Mucosa of rectum (tissue), 2 donors: ENCODE measurements at regions not wholly inside any gene's neighbourhood (a gene's known extent, or its start where the extent isn't known, plus 50 kb on each side); places are given as distances from the start of the nearest gene placed in this dataset.
"Not testable (repeated sequence)": the region's sequence is repeated elsewhere in the genome, so short reads cannot be mapped to it uniquely, and the experiment has no call there.

ENCODE experiments used
- H3K27ac ChIP-seq, 2 donors: one replicate each; pipeline ENCODE4 v1.7.0; 2013; ENCODE audit warnings: inconsistent platforms in 2 of 2, low read depth in 2 of 2, low read length in 2 of 2
- H3K27me3 ChIP-seq, 2 donors: one replicate each; pipeline ENCODE4 v1.7.0; 2013; ENCODE audit warnings: low read length in 2 of 2; ENCODE audit not compliant: control insufficient read depth in 2 of 2, insufficient read depth in 2 of 2
- H3K36me3 ChIP-seq, 2 donors: one replicate each; pipeline ENCODE4 v1.7.0; 2013; ENCODE audit warnings: low read length in 2 of 2; ENCODE audit not compliant: control insufficient read depth in 2 of 2, insufficient read depth in 2 of 2
- H3K4me1 ChIP-seq, 2 donors: one replicate each; pipeline ENCODE4 v1.7.0; 2013; ENCODE audit warnings: low read length in 2 of 2, mild to moderate bottlenecking in 1 of 2; ENCODE audit not compliant: control insufficient read depth in 2 of 2, insufficient read depth in 2 of 2
- H3K4me3 ChIP-seq, 2 donors: one replicate each; pipeline ENCODE4 v1.7.0; 2013; ENCODE audit warnings: low read length in 2 of 2
- H3K9ac ChIP-seq, 2 donors: one replicate each; pipeline ENCODE4 v1.7.0; 2013; ENCODE audit warnings: low read length in 2 of 2, low read depth in 1 of 2, mild to moderate bottlenecking in 1 of 2
- H3K9me3 ChIP-seq, 2 donors: one replicate each; pipeline ENCODE4 v1.7.0; 2013; ENCODE audit warnings: low read length in 2 of 2; ENCODE audit not compliant: control insufficient read depth in 2 of 2
- donor health status: healthy.
- donor health status: Normal muscosa, but diverticular disease.

GRCh38 chr1:109857702-109858101 lies 52.9 kb upstream of the CSF1 start:
- not testable (repeated sequence) for H3K4me3 ChIP-seq, H3K36me3 ChIP-seq, H3K27me3 ChIP-seq, H3K27ac ChIP-seq, H3K9me3 ChIP-seq, H3K9ac ChIP-seq, H3K4me1 ChIP-seq

- not testable (repeated sequence) for H3K36me3 ChIP-seq, H3K9me3 ChIP-seq, H3K9ac ChIP-seq, H3K27ac ChIP-seq, H3K27me3 ChIP-seq, H3K4me3 ChIP-seq, H3K4me1 ChIP-seq
Observed at GRCh38 chr1:109855986-109856385, 54.7 kb upstream of the CSF1 start.

GRCh38 chr1:109853972-109854371 lies 56.7 kb upstream of the CSF1 start:
- H3K4me1 ChIP-seq, H3K27ac ChIP-seq, H3K9me3 ChIP-seq, H3K36me3 ChIP-seq, H3K9ac ChIP-seq, H3K4me3 ChIP-seq, H3K27me3 ChIP-seq: not testable (repeated sequence)

GRCh38 chr1:109852221-109853015 lies 58.2 kb upstream of the CSF1 start:
- H3K9ac ChIP-seq, H3K4me1 ChIP-seq, H3K36me3 ChIP-seq, H3K4me3 ChIP-seq, H3K9me3 ChIP-seq, H3K27me3 ChIP-seq, H3K27ac ChIP-seq: not testable (repeated sequence)

- Histone ChIP-seq H3K9me3 (no peaks in the 10 kb centered on the region), H3K4me3 (no peak overlapping the region), H3K36me3 (no peaks in the 10 kb centered on the region), H3K27ac (no peak overlapping the region), H3K9ac (no peak overlapping the region), H3K27me3 (no peaks in the 10 kb centered on the region), H3K4me1 (peaks cover 2% of the 10 kb centered on the region in 2 donors)
Observed at GRCh38 chr1:109850827-109851226, 59.8 kb upstream of the CSF1 start.

- H3K36me3 ChIP-seq, result no peaks in the 10 kb centered on the region
- no peak overlapping the region for H3K9ac ChIP-seq
- H3K9me3 ChIP-seq, result no peaks in the 10 kb centered on the region
- peaks cover 2% of the 10 kb centered on the region in 2 donors for H3K4me1 ChIP-seq
- H3K4me3 ChIP-seq, result no peak overlapping the region
- H3K27me3 ChIP-seq, result no peaks in the 10 kb centered on the region
- no peak overlapping the region for H3K27ac ChIP-seq
Observed at GRCh38 chr1:109850194-109850593, 60.5 kb upstream of the CSF1 start.

GRCh38 chr1:109849655-109850054 lies 61.0 kb upstream of the CSF1 start:
- no peaks in the 10 kb centered on the region for H3K27me3 ChIP-seq
- H3K36me3 ChIP-seq, result no peaks in the 10 kb centered on the region
- no peak overlapping the region for H3K27ac ChIP-seq
- H3K4me1 ChIP-seq, result peaks cover 2% of the 10 kb centered on the region in 2 donors
- H3K9me3 ChIP-seq, result no peaks in the 10 kb centered on the region
- H3K9ac ChIP-seq, result no peak overlapping the region
- no peak overlapping the region for H3K4me3 ChIP-seq

GRCh38 chr1:109847251-109847650 lies 63.4 kb upstream of the CSF1 start:
- Histone ChIP-seq H3K4me3 (no peak overlapping the region), H3K9me3 (no peaks in the 10 kb centered on the region), H3K4me1 (peaks cover 2% of the 10 kb centered on the region in 2 donors)

GRCh38 chr1:109846846-109847245 lies 63.8 kb upstream of the CSF1 start:
- H3K9me3 ChIP-seq, result no peaks in the 10 kb centered on the region
- no peaks in the 10 kb centered on the region for H3K27me3 ChIP-seq
- H3K9ac ChIP-seq, result no peak overlapping the region
- H3K4me3 ChIP-seq, result no peak overlapping the region
- no peak overlapping the region for H3K27ac ChIP-seq
- peaks cover 2% of the 10 kb centered on the region in 2 donors for H3K4me1 ChIP-seq
- no peaks in the 10 kb centered on the region for H3K36me3 ChIP-seq

More at GRCh38 chr1:109847251-109847650, 63.4 kb upstream of the CSF1 start:
- Histone ChIP-seq H3K27ac (no peak overlapping the region), H3K27me3 (no peaks in the 10 kb centered on the region), H3K36me3 (no peaks in the 10 kb centered on the region), H3K9ac (no peak overlapping the region)

GRCh38 chr1:109846162-109846561 lies 64.5 kb upstream of the CSF1 start:
- Histone ChIP-seq H3K27ac (no peak overlapping the region), H3K9me3 (no peaks in the 10 kb centered on the region), H3K27me3 (no peaks in the 10 kb centered on the region), H3K4me1 (peaks cover 2% of the 10 kb centered on the region in 2 donors), H3K9ac (no peak overlapping the region), H3K4me3 (no peak overlapping the region), H3K36me3 (no peaks in the 10 kb centered on the region)
